HG03571 (cell line): ENCODE measurements at regions not wholly inside any gene's neighbourhood (a gene's known extent, or its start where the extent isn't known, plus 50 kb on each side); places are given as distances from the start of the nearest gene placed in this dataset.
"Not testable (repeated sequence)": the region's sequence is repeated elsewhere in the genome, so short reads cannot be mapped to it uniquely, and the experiment has no call there.

Experiments
- ATAC-seq: cut with Tn5 transposase; IDR thresholded peaks from one replicate; pipeline ENCODE4 v1.9.1; 2021; ENCODE audit not compliant: unreplicated experiment

- ATAC-seq, result no peak
These were observed 183.7 kb downstream of the NRP2 start for GRCh38 chr2:205865905-205866441.

- no peak for ATAC-seq
These were observed 182.8 kb downstream of the NRP2 start for GRCh38 chr2:205865056-205865455.

- no peak for ATAC-seq
These were observed 182.2 kb downstream of the NRP2 start for GRCh38 chr2:205864491-205864890.

- ATAC-seq, result not testable (repeated sequence)
These were observed 180.5 kb downstream of the NRP2 start for GRCh38 chr2:205862761-205863160.

- no peak for ATAC-seq
These were observed 178.6 kb downstream of the NRP2 start for GRCh38 chr2:205860885-205861284.

GRCh38 chr2:205860181-205860580 is 177.9 kb downstream of the NRP2 start:
- no peak for ATAC-seq

GRCh38 chr2:205858881-205859441 is 176.7 kb downstream of the NRP2 start:
- no peak for ATAC-seq

GRCh38 chr2:205858275-205858674 is 176.0 kb downstream of the NRP2 start:
- no peak for ATAC-seq

GRCh38 chr2:205857520-205858237 is 175.4 kb downstream of the NRP2 start:
- no peak for ATAC-seq

GRCh38 chr2:205852457-205852856 is 170.2 kb downstream of the NRP2 start:
- ATAC-seq, result no peak

- no peak for ATAC-seq
These were observed 168.3 kb downstream of the NRP2 start for GRCh38 chr2:205850611-205851010.

GRCh38 chr2:205850132-205850531 is 167.8 kb downstream of the NRP2 start:
- no peak for ATAC-seq

- ATAC-seq, result no peak
These were observed 166.8 kb downstream of the NRP2 start for GRCh38 chr2:205849136-205849535.

GRCh38 chr2:205848601-205849000 is 166.3 kb downstream of the NRP2 start:
- ATAC-seq, result no peak
